ENCODE measurements at regions not wholly inside any gene's neighbourhood (a gene's known extent, or its start where the extent isn't known, plus 50 kb on each side); places are given as distances from the start of the nearest gene placed in this dataset.

DNA sequence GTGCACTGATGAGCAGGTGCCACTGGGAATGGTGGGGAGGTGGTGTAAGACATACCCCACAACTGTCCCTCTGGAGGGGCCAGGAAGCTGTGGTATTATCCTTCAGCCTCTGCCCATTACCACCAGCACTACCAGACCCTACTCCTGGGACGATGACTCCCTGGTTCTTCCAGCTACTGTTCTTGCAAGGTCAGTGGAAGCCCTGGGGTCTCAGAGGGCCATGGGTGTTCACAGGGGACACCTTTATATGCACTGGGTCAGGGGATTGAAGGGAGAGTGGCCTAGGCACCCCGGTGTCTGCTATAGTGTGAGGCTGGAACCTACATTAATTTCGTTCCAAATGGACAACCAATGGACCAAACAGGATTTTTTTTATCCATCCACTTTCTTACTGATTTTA is 94.7 kb upstream of the SLC22A11 start:
- no peak overlapping the region for H3K4me3 ChIP-seq (ENCODE audit: low read depth, poor library complexity, severe bottlenecking)
- intact Hi-C loops (cut with DNase I; ENCODE audit: low total_unique reads): no loop called here
- 91 to 94% methylated on average over 3 of the region's 3 CpGs for WGBS, 2 donors
- TF ChIP-seq, protein P1, sequence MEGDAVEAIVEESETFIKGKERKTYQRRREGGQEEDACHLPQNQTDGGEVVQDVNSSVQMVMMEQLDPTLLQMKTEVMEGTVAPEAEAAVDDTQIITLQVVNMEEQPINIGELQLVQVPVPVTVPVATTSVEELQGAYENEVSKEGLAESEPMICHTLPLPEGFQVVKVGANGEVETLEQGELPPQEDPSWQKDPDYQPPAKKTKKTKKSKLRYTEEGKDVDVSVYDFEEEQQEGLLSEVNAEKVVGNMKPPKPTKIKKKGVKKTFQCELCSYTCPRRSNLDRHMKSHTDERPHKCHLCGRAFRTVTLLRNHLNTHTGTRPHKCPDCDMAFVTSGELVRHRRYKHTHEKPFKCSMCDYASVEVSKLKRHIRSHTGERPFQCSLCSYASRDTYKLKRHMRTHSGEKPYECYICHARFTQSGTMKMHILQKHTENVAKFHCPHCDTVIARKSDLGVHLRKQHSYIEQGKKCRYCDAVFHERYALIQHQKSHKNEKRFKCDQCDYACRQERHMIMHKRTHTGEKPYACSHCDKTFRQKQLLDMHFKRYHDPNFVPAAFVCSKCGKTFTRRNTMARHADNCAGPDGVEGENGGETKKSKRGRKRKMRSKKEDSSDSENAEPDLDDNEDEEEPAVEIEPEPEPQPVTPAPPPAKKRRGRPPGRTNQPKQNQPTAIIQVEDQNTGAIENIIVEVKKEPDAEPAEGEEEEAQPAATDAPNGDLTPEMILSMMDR (IDR thresholded peaks at IDR 0.05): no peak
- TF ChIP-seq POLR2A (IDR thresholded peaks at IDR 0.05): no peak
- peak in 1 of 2 donors; percentile 63 for DNase-seq (ENCODE audit: low spot score in 2 of 2)

DNA sequence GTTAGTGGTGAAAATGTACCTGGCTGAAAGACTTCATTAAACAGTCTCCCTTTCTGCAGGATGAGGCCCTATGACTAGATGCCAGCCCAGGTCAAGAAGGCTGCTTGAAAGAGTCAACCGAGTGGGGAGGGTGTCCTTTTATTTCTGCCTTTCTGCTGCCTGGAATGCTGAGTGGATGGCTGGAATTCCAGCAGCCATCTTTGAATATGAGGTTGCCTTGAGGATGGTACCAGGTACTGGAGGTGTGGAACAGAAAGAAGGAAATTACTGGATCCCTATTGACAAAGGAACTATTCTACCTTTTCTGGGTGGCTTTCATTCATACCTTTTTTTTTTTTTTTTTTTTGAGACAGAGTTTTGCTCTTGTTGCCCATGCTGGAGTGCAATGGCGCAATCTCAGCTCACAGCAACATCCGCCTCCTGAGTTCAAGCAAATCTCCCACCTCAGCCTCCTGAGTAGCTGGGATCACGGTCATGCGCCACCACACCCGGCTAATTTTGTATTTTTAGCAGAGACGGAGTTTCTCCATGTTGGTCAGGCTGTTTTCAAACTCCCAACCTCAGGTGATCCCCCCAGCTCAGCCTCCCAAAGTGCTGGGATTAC is 89.5 kb upstream of the SLC22A11 start:
- intact Hi-C loops (cut with DNase I; ENCODE audit: low total_unique reads): no loop called here
- peak in 1 of 2 donors; percentile 53 for DNase-seq (ENCODE audit: low spot score in 2 of 2)
- no peak overlapping the region for H3K4me3 ChIP-seq (ENCODE audit: low read depth, poor library complexity, severe bottlenecking)
- TF ChIP-seq, protein P1 (IDR thresholded peaks at IDR 0.05): no peak
- TF ChIP-seq POLR2A (IDR thresholded peaks at IDR 0.05): no peak
- 92 to 95% methylated on average over 7 of the region's 7 CpGs for WGBS, 2 donors

DNA sequence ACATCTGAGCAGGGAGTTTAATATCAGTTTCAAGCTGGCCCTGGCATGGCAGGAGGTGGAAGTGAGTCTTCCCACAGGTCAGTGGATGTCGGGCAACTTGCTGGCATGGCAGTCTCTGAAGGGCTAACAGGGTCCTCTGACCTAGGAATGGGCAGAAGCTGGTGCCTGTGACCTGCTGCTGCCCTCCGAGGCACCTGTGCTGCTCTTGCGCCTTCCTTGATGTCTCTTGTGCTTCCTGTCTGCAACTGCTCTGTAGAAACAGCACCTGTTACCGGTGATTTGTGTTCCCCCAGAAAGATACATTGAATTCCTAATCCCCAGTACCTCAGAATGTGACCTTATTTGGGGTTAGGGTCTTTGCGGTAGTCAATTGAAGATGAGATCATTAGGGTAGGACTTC is 86.5 kb upstream of the SLC22A11 start:
- H3K4me3 ChIP-seq (ENCODE audit: low read depth, poor library complexity, severe bottlenecking): no peak overlapping the region
- peak in 1 of 2 donors; percentile 45 for DNase-seq (ENCODE audit: low spot score in 2 of 2)
- intact Hi-C loops (cut with DNase I; ENCODE audit: low total_unique reads): no loop called here
- WGBS, 2 donors: 38 to 69% methylated on average over 4 to 5 of the region's 5 CpGs
- TF ChIP-seq, protein P1 (IDR thresholded peaks at IDR 0.05): no peak
- TF ChIP-seq POLR2A (IDR thresholded peaks at IDR 0.05): no peak

DNA sequence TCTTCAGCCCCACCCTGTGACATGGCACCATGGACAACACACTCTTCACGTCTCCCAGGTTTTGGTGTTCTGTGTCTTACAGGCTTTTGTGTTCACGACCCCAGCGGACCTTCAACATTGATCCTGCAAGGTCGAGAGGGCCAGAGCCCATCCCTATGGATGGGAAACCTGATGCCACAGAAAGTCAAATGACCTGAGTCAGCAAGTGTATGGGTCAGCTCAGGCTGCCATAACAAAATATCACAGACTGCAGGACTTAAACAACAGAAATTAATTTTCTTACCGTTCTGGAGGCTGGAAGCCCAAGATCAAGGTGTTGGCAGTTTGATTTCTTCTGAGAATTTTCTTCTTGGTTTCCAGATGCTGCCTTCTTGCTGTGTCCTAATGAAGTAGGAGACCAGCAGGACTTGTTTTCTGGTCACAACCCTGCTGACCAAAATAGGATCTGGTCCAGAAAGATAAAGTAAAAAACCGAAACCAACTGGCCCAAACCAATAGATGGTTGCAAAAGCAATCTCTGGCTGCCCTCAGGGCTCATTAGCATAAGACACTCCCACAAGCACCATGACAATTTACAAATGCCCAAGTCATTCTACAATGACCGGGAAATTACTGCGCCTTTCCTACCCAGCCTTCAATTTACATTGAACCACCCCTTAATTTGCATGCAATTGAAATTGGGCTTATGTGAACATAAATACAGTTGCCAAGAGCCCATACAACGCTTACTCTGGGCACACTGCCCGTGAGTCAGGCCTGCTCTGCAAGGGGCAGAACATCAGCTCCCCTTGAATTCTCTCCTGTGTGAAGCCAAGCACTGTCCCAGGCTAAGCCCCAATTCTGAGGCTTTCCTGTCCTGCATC is 82.9 kb upstream of the SLC22A11 start:
- 74 to 76% methylated on average over 10 of the region's 10 CpGs for WGBS, 2 donors
- DNase-seq (ENCODE audit: low spot score in 2 of 2): peak in 1 of 2 donors; percentile 29
- H3K4me3 ChIP-seq (ENCODE audit: low read depth, poor library complexity, severe bottlenecking): no peak overlapping the region
- TF ChIP-seq, protein P1 (IDR thresholded peaks at IDR 0.05): no peak
- no peak for TF ChIP-seq POLR2A (IDR thresholded peaks at IDR 0.05)
- intact Hi-C loops (cut with DNase I; ENCODE audit: low total_unique reads): no loop called here

DNA sequence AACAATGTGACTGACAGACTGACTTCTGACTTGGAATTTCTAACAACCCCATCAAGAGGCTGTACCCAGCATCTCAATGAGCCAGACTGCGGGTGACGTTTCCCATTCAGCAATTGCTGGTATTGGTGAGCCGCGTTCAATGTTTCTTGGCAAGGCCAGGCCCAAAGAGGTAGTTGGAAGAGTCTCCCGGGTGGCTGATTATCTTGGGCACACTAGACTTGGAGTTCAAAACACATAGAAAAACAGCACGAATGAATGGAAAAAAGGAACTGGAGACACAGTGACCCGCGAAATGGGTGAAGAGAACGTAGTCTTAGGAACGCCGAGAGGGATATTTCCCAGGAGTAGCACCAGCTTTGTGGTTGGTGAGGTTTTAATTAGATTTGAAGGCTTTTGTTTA is 81.1 kb upstream of the SLC22A11 start:
- H3K4me3 ChIP-seq (ENCODE audit: low read depth, poor library complexity, severe bottlenecking): no peak overlapping the region
- TF ChIP-seq POLR2A (IDR thresholded peaks at IDR 0.05): no peak
- TF ChIP-seq, protein P1 (IDR thresholded peaks at IDR 0.05): no peak
- peak in 1 of 2 donors; percentile 57 for DNase-seq (ENCODE audit: low spot score in 2 of 2)
- intact Hi-C loops (cut with DNase I; ENCODE audit: low total_unique reads): no loop called here
- 90 to 92% methylated on average over 11 of the region's 11 CpGs for WGBS, 2 donors

Data from lower leg skin (tissue), 4 donors.